SU-DHL-6 (cell line): ENCODE measurements at regions not wholly inside any gene's neighbourhood (a gene's known extent, or its start where the extent isn't known, plus 50 kb on each side); places are given as distances from the start of the nearest gene placed in this dataset.

Experiments
- CTCF ChIP-seq: fragments of 200-600 bp; sonication (generic); IDR thresholded peaks from one replicate; pipeline ENCODE4 v1.5.1; 2017; ENCODE audit warnings: antibody characterized with exemption, mild to moderate bottlenecking, low read length, moderate library complexity; ENCODE audit not compliant: insufficient read depth, poor library complexity, severe bottlenecking
- EZH2phosphoT487 ChIP-seq: fragments of 200-600 bp; sonication (generic), shearing (Covaris generic); conservative IDR thresholded peaks from 2 replicates; pipeline ENCODE4 v1.6.1; 2018; ENCODE audit warnings: mild to moderate bottlenecking, antibody characterized with exemption, low read length, moderate library complexity, mixed read lengths

GRCh38 chr10:78579995-78580394, 488.8 kb upstream of the ZMIZ1 start:
- no peak for TF ChIP-seq CTCF
- no peak for TF ChIP-seq EZH2phosphoT487
